ENCODE measurements at regions not wholly inside any gene's neighbourhood (a gene's known extent, or its start where the extent isn't known, plus 50 kb on each side); places are given as distances from the start of the nearest gene placed in this dataset.

GRCh38 chr18:28781616-28782362 lies 604.9 kb upstream of the CDH2 start:
- WGBS, 2 experiments (ENCODE audit: extremely low coverage in 1 of 2, insufficient coverage in 1 of 2, insufficient read length in 1 of 2, insufficient replicate concordance in 2 of 2, low coverage in 1 of 2, low lambda C conversion rate in 2 of 2, missing lambda C conversion rate in 1 of 2), result 70% methylated on average over 4 of the region's 4 CpGs; no CpG with 5 or more reads in 1 of the 2 experiments
- H3K27me3 ChIP-seq (replicated peaks in 1 of 4; ENCODE audit: control insufficient read depth in 3 of 4, extremely low read depth in 1 of 4, insufficient read depth in 3 of 4, low read length in 3 of 4), result no peaks in the 10 kb centered on the region
- no peak overlapping the region for H2BK15ac ChIP-seq (ENCODE audit: low read length)
- H4K20me1 ChIP-seq (replicated peaks in 1 of 2; ENCODE audit: control insufficient read depth in 1 of 2, insufficient read depth in 2 of 2, low read length in 2 of 2), result no peaks in the 10 kb centered on the region
- H3K27ac ChIP-seq (ENCODE audit: low read depth, low read length), result no peak overlapping the region
- no peaks in the 10 kb centered on the region for H3K79me2 ChIP-seq (ENCODE audit: control insufficient read depth in 1 of 2, insufficient read depth in 2 of 2, low read length in 2 of 2)
- no peak overlapping the region for H3K4ac ChIP-seq (replicated peaks; ENCODE audit: insufficient read length, low read depth, low read length)
- H3K4me1 ChIP-seq (replicated peaks in 1 of 4; ENCODE audit: control insufficient read depth in 3 of 4, insufficient read depth in 4 of 4, low read length in 3 of 4), result no peaks in the 10 kb centered on the region; a peak in 1 of 7 replicates
- ChIA-PET CTCF (ENCODE audit: partially characterized antibody) (no interaction called here), POLR2A (ENCODE audit: partially characterized antibody) (no interaction called here)
- no peak overlapping the region for H2BK20ac ChIP-seq (ENCODE audit: low read length)
- H2BK120ac ChIP-seq (replicated peaks; ENCODE audit: low read depth, low read length), result no peak overlapping the region
- no peak overlapping the region for H3K23ac ChIP-seq (ENCODE audit: insufficient read length)
- H3K4me3 ChIP-seq (ENCODE audit: extremely low read depth in 1 of 4, insufficient read depth in 2 of 4, low read depth in 3 of 4, low read length in 4 of 4), result no peak overlapping the region
- H3K14ac ChIP-seq (ENCODE audit: insufficient read length), result no peak overlapping the region
- no peak overlapping the region for H2AK5ac ChIP-seq (ENCODE audit: low read depth, low read length)
- H2AFZ ChIP-seq (ENCODE audit: low read length), result no peak overlapping the region
- no peak overlapping the region for H2BK12ac ChIP-seq (ENCODE audit: low read depth, low read length)
- H3K9me3 ChIP-seq (ENCODE audit: insufficient read depth in 2 of 2, low read depth in 1 of 2, low read length in 1 of 2), result no peaks in the 10 kb centered on the region
- H3K9ac ChIP-seq (replicated peaks in 1 of 4; ENCODE audit: extremely low read depth in 1 of 4, low read depth in 3 of 4, low read length in 3 of 4), result no peak overlapping the region
- H3K4me2 ChIP-seq (ENCODE audit: insufficient read depth in 1 of 2, low read depth in 2 of 2, low read length in 2 of 2), result no peak overlapping the region
- H4K91ac ChIP-seq (replicated peaks; ENCODE audit: insufficient read length, low read length), result no peak overlapping the region
- no peak overlapping the region for H3K56ac ChIP-seq (replicated peaks; ENCODE audit: insufficient read length, low read depth, low read length)
- H4K8ac ChIP-seq (ENCODE audit: extremely low read depth, insufficient read depth, low read length), result no peak overlapping the region
- H2BK5ac ChIP-seq (ENCODE audit: low read depth, low read length), result no peak overlapping the region
- DNase-seq (ENCODE audit: low read depth in 1 of 2, low spot score in 2 of 2), result no peak
- no peak overlapping the region for H3K18ac ChIP-seq (ENCODE audit: extremely low read depth, low read length)
- no peaks in the 10 kb centered on the region for H3K36me3 ChIP-seq (ENCODE audit: control insufficient read depth in 2 of 4, insufficient read depth in 4 of 4, low read length in 3 of 4)
- no peak overlapping the region for H4K5ac ChIP-seq (ENCODE audit: insufficient read length, low read depth, low read length)
- H3K23me2 ChIP-seq (ENCODE audit: low read depth, low read length), result no peaks in the 10 kb centered on the region
- no peaks in the 10 kb centered on the region for H3K79me1 ChIP-seq (ENCODE audit: low read depth, low read length)
- no peak for FAIRE-seq
- no peak for TF ChIP-seq TEAD4 (IDR thresholded peaks at IDR 0.05; ENCODE audit: low read depth, low read length)
- no peak for TF ChIP-seq TBP (IDR thresholded peaks at IDR 0.05; ENCODE audit: low read depth, low read length)
- no peak for TF ChIP-seq POLR2AphosphoS5 (IDR thresholded peaks at IDR 0.05; ENCODE audit: low read depth, low read length)
- no peak for TF ChIP-seq POLR2A (IDR thresholded peaks at IDR 0.05; ENCODE audit: control extremely low read depth in 1 of 2, low read depth in 2 of 2, low read length in 2 of 2)
- no peak for TF ChIP-seq SP2 (IDR thresholded peaks at IDR 0.05; ENCODE audit: low read length)
- TF ChIP-seq SIRT6 (IDR thresholded peaks at IDR 0.05; ENCODE audit: low read length), result no peak
- no peak for TF ChIP-seq PHF8 (conservative IDR thresholded peaks at IDR 0.05; ENCODE audit: low read depth, low read length)
- TF ChIP-seq SP4 (IDR thresholded peaks at IDR 0.05; ENCODE audit: low read length), result no peak
- no peak for TF ChIP-seq CTBP2 (IDR thresholded peaks at IDR 0.05; ENCODE audit: borderline replicate concordance, insufficient read depth, insufficient read length, low read length)
- TF ChIP-seq EZH2 (IDR thresholded peaks at IDR 0.05; ENCODE audit: low read depth, low read length, severe bottlenecking), result no peak
- no peak for TF ChIP-seq E2F6 (IDR thresholded peaks at IDR 0.05)
- no peak for TF ChIP-seq CREB1 (IDR thresholded peaks at IDR 0.05)
